GM10266 (cell line): ENCODE measurements at regions not wholly inside any gene's neighbourhood (a gene's known extent, or its start where the extent isn't known, plus 50 kb on each side); places are given as distances from the start of the nearest gene placed in this dataset.

Source experiments
- DNase-seq: peaks from one replicate; pipeline ENCODE4 v3.0.0; 2012; ENCODE audit errors: extremely low spot score
- CTCF ChIP-seq: IDR thresholded peaks from 2 replicates; pipeline ENCODE4 v1.5.1; 2012; ENCODE audit warnings: mild to moderate bottlenecking, low read depth; ENCODE audit not compliant: control insufficient read depth, insufficient read depth; ENCODE audit errors: missing control alignments

- DNase-seq = no peak
- TF ChIP-seq CTCF = no peak
Measured at GRCh38 chr1:195328681-195329080, 1279.6 kb downstream of the KCNT2 start.

- TF ChIP-seq CTCF = no peak
- DNase-seq = no peak
Measured at GRCh38 chr1:195328102-195328501, 1280.1 kb downstream of the KCNT2 start.

- DNase-seq = no peak
- no peak for TF ChIP-seq CTCF
Measured at GRCh38 chr1:195327361-195327760, 1280.9 kb downstream of the KCNT2 start.

GRCh38 chr1:195326325-195326724 is 1281.9 kb downstream of the KCNT2 start:
- no peak for DNase-seq

GRCh38 chr1:195325181-195325580 is 1283.1 kb downstream of the KCNT2 start:
- TF ChIP-seq CTCF = no peak
- DNase-seq = no peak

More at GRCh38 chr1:195326325-195326724, 1281.9 kb downstream of the KCNT2 start:
- TF ChIP-seq CTCF = no peak

GRCh38 chr1:195306281-195306680 is 1302.0 kb downstream of the KCNT2 start:
- DNase-seq = no peak
- TF ChIP-seq CTCF = no peak

GRCh38 chr1:195294911-195295310 is 1313.3 kb downstream of the KCNT2 start:
- no peak for DNase-seq
- no peak for TF ChIP-seq CTCF
